ENCODE measurements at regions not wholly inside any gene's neighbourhood (a gene's known extent, or its start where the extent isn't known, plus 50 kb on each side); places are given as distances from the start of the nearest gene placed in this dataset.

DNA sequence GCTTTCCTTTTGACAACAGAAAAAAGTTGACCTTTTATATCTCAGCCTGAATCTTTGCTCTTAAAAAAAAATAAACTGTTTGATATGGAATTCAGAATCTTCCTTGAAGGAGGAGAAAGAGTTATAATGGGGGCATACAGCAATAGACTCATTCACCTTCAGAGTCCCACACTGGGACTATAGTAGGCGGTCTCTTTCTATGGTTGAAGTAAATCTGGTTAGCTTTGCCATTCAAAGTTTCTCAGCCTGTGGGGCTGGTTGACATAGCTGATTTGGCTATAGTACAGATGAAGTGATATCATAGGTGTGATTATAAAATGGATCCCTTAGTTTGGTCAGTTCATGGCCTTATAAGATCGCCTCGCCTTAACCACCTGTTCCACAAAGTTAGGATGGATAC is 156.2 kb downstream of the SH2D1A start:
- TF ChIP-seq FOXP2 (optimal IDR thresholded peaks at IDR 0.05; ENCODE audit: borderline replicate concordance, extremely low read depth, extremely low read length, insufficient read depth) (no peak), POLR2AphosphoS5 (IDR thresholded peaks at IDR 0.05; ENCODE audit: low read depth, low read length) (no peak), TAF1 (IDR thresholded peaks at IDR 0.05; ENCODE audit: borderline replicate concordance, insufficient read depth, low read length) (no peak), SIN3A (IDR thresholded peaks at IDR 0.05; ENCODE audit: borderline replicate concordance, insufficient read depth, low read length) (no peak)
- TF ChIP-seq, protein P1, sequence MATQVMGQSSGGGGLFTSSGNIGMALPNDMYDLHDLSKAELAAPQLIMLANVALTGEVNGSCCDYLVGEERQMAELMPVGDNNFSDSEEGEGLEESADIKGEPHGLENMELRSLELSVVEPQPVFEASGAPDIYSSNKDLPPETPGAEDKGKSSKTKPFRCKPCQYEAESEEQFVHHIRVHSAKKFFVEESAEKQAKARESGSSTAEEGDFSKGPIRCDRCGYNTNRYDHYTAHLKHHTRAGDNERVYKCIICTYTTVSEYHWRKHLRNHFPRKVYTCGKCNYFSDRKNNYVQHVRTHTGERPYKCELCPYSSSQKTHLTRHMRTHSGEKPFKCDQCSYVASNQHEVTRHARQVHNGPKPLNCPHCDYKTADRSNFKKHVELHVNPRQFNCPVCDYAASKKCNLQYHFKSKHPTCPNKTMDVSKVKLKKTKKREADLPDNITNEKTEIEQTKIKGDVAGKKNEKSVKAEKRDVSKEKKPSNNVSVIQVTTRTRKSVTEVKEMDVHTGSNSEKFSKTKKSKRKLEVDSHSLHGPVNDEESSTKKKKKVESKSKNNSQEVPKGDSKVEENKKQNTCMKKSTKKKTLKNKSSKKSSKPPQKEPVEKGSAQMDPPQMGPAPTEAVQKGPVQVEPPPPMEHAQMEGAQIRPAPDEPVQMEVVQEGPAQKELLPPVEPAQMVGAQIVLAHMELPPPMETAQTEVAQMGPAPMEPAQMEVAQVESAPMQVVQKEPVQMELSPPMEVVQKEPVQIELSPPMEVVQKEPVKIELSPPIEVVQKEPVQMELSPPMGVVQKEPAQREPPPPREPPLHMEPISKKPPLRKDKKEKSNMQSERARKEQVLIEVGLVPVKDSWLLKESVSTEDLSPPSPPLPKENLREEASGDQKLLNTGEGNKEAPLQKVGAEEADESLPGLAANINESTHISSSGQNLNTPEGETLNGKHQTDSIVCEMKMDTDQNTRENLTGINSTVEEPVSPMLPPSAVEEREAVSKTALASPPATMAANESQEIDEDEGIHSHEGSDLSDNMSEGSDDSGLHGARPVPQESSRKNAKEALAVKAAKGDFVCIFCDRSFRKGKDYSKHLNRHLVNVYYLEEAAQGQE (IDR thresholded peaks at IDR 0.05; ENCODE audit: insufficient read depth in 1 of 2, low read depth in 2 of 2, low read length in 2 of 2): no peak
